SK-N-MC (cell line): ENCODE measurements at regions not wholly inside any gene's neighbourhood (a gene's known extent, or its start where the extent isn't known, plus 50 kb on each side); places are given as distances from the start of the nearest gene placed in this dataset.

Source experiments
- EZH2 ChIP-seq: fragments of 200-600 bp; sonication (generic); IDR thresholded peaks from one replicate; pipeline ENCODE4 v1.6.1; 2017; ENCODE audit warnings: antibody characterized with exemption
- POLR2AphosphoS5 ChIP-seq: IDR thresholded peaks from 2 replicates; pipeline ENCODE4 v1.6.1; 2012; ENCODE audit warnings: mild to moderate bottlenecking, low read depth, low read length, borderline replicate concordance

DNA sequence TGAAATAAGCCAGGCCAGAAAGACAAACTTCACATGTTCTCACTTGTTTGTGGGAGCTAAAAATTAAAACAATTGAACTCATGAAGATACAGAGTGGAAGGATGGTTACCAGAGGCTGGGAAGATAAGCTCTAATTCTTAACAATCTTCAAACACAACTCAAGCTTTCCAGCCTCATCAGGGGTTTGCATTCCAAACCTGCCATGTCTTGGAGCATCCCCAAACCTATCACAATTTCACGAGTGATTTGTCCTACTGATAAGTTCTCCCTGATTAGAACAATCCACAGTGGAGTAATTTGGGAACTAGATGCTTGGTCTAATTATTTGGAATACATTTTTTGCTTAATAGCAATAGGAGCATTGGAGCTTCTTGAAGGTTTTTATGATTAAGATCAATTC, 418.5 kb upstream of the PKN2 start:
- TF ChIP-seq POLR2AphosphoS5 (no peak), EZH2 (no peak)
